GM18907 (cell line): ENCODE measurements at regions not wholly inside any gene's neighbourhood (a gene's known extent, or its start where the extent isn't known, plus 50 kb on each side); places are given as distances from the start of the nearest gene placed in this dataset.

Experiments
- ATAC-seq: cut with Tn5 transposase; IDR thresholded peaks from one replicate; pipeline ENCODE4 v1.9.1; 2021; ENCODE audit warnings: mild to moderate bottlenecking, moderate library complexity; ENCODE audit not compliant: unreplicated experiment

- no peak for ATAC-seq
Observed at GRCh38 chr3:104635872-104636580, 730.7 kb upstream of the ALCAM start.

- no peak for ATAC-seq
Observed at GRCh38 chr3:104642827-104643226, 723.9 kb upstream of the ALCAM start.

GRCh38 chr3:104646196-104646595 lies 720.5 kb upstream of the ALCAM start:
- no peak for ATAC-seq

DNA sequence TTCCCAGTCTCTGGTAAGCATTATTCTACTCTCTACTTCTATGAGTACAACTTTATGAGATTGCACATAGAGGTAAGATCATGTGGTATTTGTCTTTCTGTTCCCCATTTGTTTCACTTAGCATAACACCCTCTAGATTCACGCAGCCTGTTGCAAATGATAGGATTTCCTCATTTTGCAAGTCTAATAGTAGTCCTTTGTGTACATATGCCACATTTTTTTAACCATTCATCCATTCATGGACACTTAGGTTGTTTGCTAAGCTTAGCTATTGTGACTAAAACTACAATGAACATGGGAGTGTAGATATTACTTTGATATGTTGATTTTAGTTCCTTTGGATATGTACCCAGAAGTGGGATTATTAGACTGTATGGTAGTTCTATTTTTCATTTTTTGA lies 717.9 kb upstream of the ALCAM start:
- no peak for ATAC-seq

GRCh38 chr3:104669083-104669482 lies 697.6 kb upstream of the ALCAM start:
- no peak for ATAC-seq

- no peak for ATAC-seq
Observed at GRCh38 chr3:104672331-104672730, 694.4 kb upstream of the ALCAM start.

DNA sequence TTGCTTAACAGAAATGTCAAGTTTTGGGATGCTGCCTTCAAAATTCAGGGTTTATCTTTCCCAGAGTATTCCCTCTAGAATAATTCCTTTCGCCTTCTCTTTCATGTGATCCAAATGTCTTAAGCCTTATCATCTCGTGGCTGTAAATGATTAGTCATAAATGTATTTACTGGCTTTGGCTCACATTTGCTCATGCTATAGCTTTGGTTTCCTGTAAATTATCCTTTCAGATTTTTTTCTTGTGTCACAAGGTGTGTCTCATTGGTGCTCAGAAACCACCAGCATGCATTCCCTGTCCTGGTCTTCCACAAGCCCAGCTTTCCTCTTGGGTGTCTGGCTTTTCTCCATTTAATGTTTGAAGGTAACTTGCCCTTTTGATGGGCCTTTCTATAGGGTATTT lies 692.7 kb upstream of the ALCAM start:
- ATAC-seq = no peak

DNA sequence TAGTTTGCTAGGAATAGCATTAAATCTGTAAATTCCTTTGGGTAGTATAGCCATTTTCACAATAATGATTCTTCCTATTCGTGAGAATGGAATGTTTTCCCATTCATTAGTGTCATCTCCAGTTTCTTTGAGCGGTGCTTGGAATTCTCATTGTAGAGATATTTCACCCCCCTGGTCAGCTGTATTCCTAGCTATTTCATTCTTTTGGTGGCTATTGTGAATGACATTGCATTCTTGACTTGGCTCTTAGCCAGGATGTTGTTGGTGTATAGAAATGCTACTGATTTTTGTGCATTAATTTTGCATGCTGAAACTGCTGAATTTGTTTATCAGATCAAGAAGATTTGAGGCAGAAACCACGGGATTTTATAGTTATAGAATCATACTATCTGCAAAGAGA lies 690.5 kb upstream of the ALCAM start:
- ATAC-seq = no peak

DNA sequence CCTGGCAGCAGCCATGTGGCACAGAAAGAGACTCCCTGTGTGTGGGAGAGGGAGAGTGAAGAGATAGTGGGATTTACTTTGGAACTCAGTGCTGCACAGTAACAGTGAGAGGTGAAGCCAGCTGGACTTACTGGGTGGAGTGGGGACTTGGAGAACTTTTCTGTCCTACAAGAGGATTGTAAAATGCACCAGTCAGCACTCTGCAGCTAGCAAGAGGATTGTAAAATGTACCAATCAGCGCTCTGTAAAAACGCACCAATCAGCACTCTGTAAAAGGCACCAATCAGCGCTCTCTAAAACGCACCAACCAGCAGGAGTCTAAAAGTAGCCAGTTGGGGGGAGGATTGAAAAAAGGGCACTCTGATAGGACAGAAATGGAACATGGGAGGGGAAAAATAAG lies 688.8 kb upstream of the ALCAM start:
- ATAC-seq = no peak

GRCh38 chr3:104685492-104685891 lies 681.2 kb upstream of the ALCAM start:
- no peak for ATAC-seq

DNA sequence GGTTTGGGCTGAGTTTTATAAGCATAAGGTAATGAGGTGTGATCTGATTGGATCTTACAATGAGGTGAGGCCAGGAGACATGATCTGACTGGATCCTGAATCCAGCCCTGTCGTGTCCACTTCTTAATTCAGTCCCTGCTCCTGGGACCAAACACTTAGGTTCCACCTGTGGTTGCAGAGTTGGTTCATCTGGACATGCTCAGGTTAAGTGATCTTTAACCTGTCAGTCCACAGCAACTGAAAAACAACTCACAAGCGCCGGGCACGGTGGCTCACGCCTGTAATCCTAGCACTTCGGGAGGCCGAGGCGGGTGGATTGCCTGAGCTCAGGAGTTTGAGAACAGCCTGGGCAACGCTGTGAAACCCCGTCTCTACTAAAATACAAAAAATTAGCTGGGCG lies 679.3 kb upstream of the ALCAM start:
- no peak for ATAC-seq

DNA sequence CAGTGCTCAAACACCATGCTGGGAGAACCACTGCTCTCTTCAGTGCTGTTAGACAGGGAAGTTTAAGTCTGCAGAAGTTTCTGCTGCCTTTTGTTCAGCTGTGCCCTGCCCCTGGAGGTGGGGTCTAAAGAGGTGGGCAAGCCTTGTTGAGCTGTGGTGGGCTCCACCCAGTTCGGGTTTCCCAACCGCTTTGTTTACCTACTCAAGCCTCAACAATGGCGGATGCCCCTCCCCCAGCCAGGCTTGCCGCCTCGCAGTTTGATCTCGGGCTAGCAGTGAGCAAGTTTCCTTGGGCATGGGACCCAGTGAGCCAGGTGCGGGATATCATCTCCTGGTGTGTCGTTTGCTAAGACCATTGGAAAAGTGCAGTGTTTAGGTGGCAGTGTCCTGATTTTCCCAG lies 670.2 kb upstream of the ALCAM start:
- no peak for ATAC-seq

GRCh38 chr3:104711406-104711805 lies 655.3 kb upstream of the ALCAM start:
- ATAC-seq = no peak

GRCh38 chr3:104715972-104716371 lies 650.7 kb upstream of the ALCAM start:
- no peak for ATAC-seq

DNA sequence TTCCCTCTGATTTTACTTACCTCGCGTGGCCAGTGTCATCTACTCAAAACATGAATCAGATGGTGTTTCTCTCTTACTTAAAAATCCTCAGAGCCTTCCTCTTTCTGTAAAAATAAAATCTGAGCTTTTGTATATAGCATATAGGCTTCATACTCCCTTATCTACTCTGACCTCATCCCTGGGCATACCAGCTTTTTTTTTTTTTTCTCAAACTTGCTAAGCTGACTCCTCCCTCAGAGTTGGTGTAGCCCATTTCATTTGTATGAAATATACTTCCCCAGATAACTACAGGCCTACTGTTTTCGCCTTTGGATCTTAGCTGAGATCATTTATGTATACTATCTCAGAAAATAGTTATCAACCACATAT lies 648.9 kb upstream of the ALCAM start:
- peak; percentile 51 for ATAC-seq

GRCh38 chr3:104723000-104723399 lies 643.7 kb upstream of the ALCAM start:
- ATAC-seq = no peak

GRCh38 chr3:104731074-104731473 lies 635.6 kb upstream of the ALCAM start:
- ATAC-seq = no peak

GRCh38 chr3:104734627-104735026 lies 632.1 kb upstream of the ALCAM start:
- ATAC-seq = no peak

- no peak for ATAC-seq
Observed at GRCh38 chr3:104735691-104736090, 631.0 kb upstream of the ALCAM start.

GRCh38 chr3:104738271-104738670 lies 628.4 kb upstream of the ALCAM start:
- ATAC-seq = no peak

- ATAC-seq = no peak
Observed at GRCh38 chr3:104740874-104741379, 625.8 kb upstream of the ALCAM start.

GRCh38 chr3:104742044-104742443 lies 624.7 kb upstream of the ALCAM start:
- ATAC-seq = no peak

DNA sequence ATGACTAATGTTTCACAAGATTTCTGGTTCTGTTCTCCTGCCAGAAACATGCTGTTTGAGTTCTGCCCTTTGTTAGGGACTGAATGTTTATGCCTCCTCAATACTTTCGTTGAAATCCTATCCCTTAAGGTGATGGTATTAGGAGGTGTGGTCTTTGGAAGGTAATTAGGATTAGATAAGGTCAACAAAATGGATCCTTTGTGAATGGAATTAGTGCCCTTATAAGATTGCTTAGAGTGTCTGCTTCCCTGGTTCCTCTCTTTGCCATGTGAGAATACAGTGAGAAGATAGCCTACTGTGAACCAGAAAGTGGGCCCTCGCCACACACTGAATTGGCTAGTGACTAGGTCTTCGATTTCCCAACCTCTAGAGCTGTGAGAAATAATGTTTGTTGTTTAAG lies 621.4 kb upstream of the ALCAM start:
- ATAC-seq = no peak
